Activated T-cell treated with anti-CD3 and anti-CD28 coated beads, Interleukin-2, amount 50 U/mL, for 24 hours (primary cell): ENCODE measurements at regions not wholly inside any gene's neighbourhood (a gene's known extent, or its start where the extent isn't known, plus 50 kb on each side); places are given as distances from the start of the nearest gene placed in this dataset.

Source experiments
- DNase-seq: peaks from one replicate; pipeline ENCODE4 v3.0.0-alpha.2; 2020
- H3K27ac Mint-ChIP-seq: 2 replicates; pipeline ENCODE4 v1.8.0; 2020; ENCODE audit warnings: mild to moderate bottlenecking, mixed read lengths
- H3K27me3 Mint-ChIP-seq: 2 replicates; pipeline ENCODE4 v1.8.0; 2020; ENCODE audit warnings: mixed read lengths
- H3K36me3 Mint-ChIP-seq: 2 replicates; pipeline ENCODE4 v1.8.0; 2020; ENCODE audit warnings: low read depth, mixed read lengths
- H3K4me1 Mint-ChIP-seq: 2 replicates; pipeline ENCODE4 v1.8.0; 2020; ENCODE audit warnings: low read depth, mixed read lengths
- H3K4me3 Mint-ChIP-seq: 2 replicates; pipeline ENCODE4 v1.8.0; 2020; ENCODE audit warnings: mild to moderate bottlenecking, moderate library complexity, mixed read lengths
- H3K9me3 Mint-ChIP-seq: 2 replicates; pipeline ENCODE4 v1.8.0; 2020; ENCODE audit warnings: mixed read lengths

- Mint-ChIP-seq H3K27me3 (no peaks in the 10 kb centered on the region), H3K4me3 (no peak overlapping the region), H3K4me1 (no peaks in the 10 kb centered on the region), H3K27ac (no peak overlapping the region), H3K9me3 (peaks cover 2% of the 10 kb centered on the region), H3K36me3 (no peaks in the 10 kb centered on the region)
- no peak for DNase-seq
Observed at GRCh38 chr5:92889140-92889539, 691.9 kb downstream of the NR2F1-AS1 start.

- H3K27me3 Mint-ChIP-seq, result no peaks in the 10 kb centered on the region
- no peak for DNase-seq
- no peak overlapping the region for H3K27ac Mint-ChIP-seq
- no peaks in the 10 kb centered on the region for H3K4me1 Mint-ChIP-seq
- H3K4me3 Mint-ChIP-seq, result no peak overlapping the region
- H3K36me3 Mint-ChIP-seq, result no peaks in the 10 kb centered on the region
- H3K9me3 Mint-ChIP-seq, result peaks cover 2% of the 10 kb centered on the region
Observed at GRCh38 chr5:92887254-92887653, 693.8 kb downstream of the NR2F1-AS1 start.

- Mint-ChIP-seq H3K27me3 (no peaks in the 10 kb centered on the region), H3K9me3 (peaks cover 2% of the 10 kb centered on the region), H3K4me1 (no peaks in the 10 kb centered on the region), H3K4me3 (no peak overlapping the region), H3K27ac (no peak overlapping the region), H3K36me3 (no peaks in the 10 kb centered on the region)
- DNase-seq, result no peak
Observed at GRCh38 chr5:92886751-92887150, 694.3 kb downstream of the NR2F1-AS1 start.

GRCh38 chr5:92885950-92886349 lies 695.1 kb downstream of the NR2F1-AS1 start:
- no peaks in the 10 kb centered on the region for H3K9me3 Mint-ChIP-seq
- no peak overlapping the region for H3K27ac Mint-ChIP-seq
- H3K27me3 Mint-ChIP-seq, result no peaks in the 10 kb centered on the region
- no peak for DNase-seq
- H3K4me1 Mint-ChIP-seq, result no peaks in the 10 kb centered on the region
- H3K36me3 Mint-ChIP-seq, result no peaks in the 10 kb centered on the region
- H3K4me3 Mint-ChIP-seq, result no peak overlapping the region

GRCh38 chr5:92884469-92884868 lies 696.5 kb downstream of the NR2F1-AS1 start:
- Mint-ChIP-seq H3K27me3 (no peaks in the 10 kb centered on the region), H3K4me3 (no peak overlapping the region), H3K9me3 (no peaks in the 10 kb centered on the region), H3K4me1 (no peaks in the 10 kb centered on the region), H3K36me3 (no peaks in the 10 kb centered on the region), H3K27ac (no peak overlapping the region)
- no peak for DNase-seq

- Mint-ChIP-seq H3K27me3 (no peaks in the 10 kb centered on the region), H3K4me3 (no peak overlapping the region), H3K4me1 (no peaks in the 10 kb centered on the region), H3K9me3 (peaks cover 15% of the 10 kb centered on the region), H3K27ac (no peak overlapping the region), H3K36me3 (no peaks in the 10 kb centered on the region)
- DNase-seq, result no peak
Observed at GRCh38 chr5:92879806-92880543, 701.0 kb downstream of the NR2F1-AS1 start.

- Mint-ChIP-seq H3K4me3 (no peak overlapping the region), H3K9me3 (peaks cover 27% of the 10 kb centered on the region), H3K27ac (no peak overlapping the region), H3K4me1 (no peaks in the 10 kb centered on the region), H3K36me3 (no peaks in the 10 kb centered on the region), H3K27me3 (no peaks in the 10 kb centered on the region)
- DNase-seq, result no peak
Observed at GRCh38 chr5:92874790-92875189, 706.2 kb downstream of the NR2F1-AS1 start.

- no peak for DNase-seq
- Mint-ChIP-seq H3K27ac (no peak overlapping the region), H3K4me3 (no peak overlapping the region), H3K36me3 (no peaks in the 10 kb centered on the region), H3K4me1 (no peaks in the 10 kb centered on the region), H3K9me3 (peaks cover 14% of the 10 kb centered on the region), H3K27me3 (no peaks in the 10 kb centered on the region)
Observed at GRCh38 chr5:92868442-92868841, 712.6 kb downstream of the NR2F1-AS1 start.

GRCh38 chr5:92864591-92864990 lies 716.4 kb downstream of the NR2F1-AS1 start:
- no peak for DNase-seq
- peaks cover 6% of the 10 kb centered on the region for H3K9me3 Mint-ChIP-seq
- no peaks in the 10 kb centered on the region for H3K27me3 Mint-ChIP-seq
- H3K4me1 Mint-ChIP-seq, result no peaks in the 10 kb centered on the region
- H3K4me3 Mint-ChIP-seq, result no peak overlapping the region
- H3K36me3 Mint-ChIP-seq, result no peaks in the 10 kb centered on the region
- H3K27ac Mint-ChIP-seq, result no peak overlapping the region

GRCh38 chr5:92863666-92864065 lies 717.4 kb downstream of the NR2F1-AS1 start:
- H3K27ac Mint-ChIP-seq, result no peak overlapping the region
- DNase-seq, result no peak
- H3K27me3 Mint-ChIP-seq, result no peaks in the 10 kb centered on the region
- no peaks in the 10 kb centered on the region for H3K4me1 Mint-ChIP-seq
- H3K4me3 Mint-ChIP-seq, result no peak overlapping the region
- no peaks in the 10 kb centered on the region for H3K36me3 Mint-ChIP-seq
- peaks cover 4% of the 10 kb centered on the region for H3K9me3 Mint-ChIP-seq

GRCh38 chr5:92861531-92862285 lies 719.3 kb downstream of the NR2F1-AS1 start:
- Mint-ChIP-seq H3K27ac (no peak overlapping the region), H3K36me3 (no peaks in the 10 kb centered on the region), H3K4me1 (no peaks in the 10 kb centered on the region), H3K9me3 (peaks cover 4% of the 10 kb centered on the region), H3K27me3 (no peaks in the 10 kb centered on the region), H3K4me3 (no peak overlapping the region)
- no peak for DNase-seq

- DNase-seq, result no peak
- H3K9me3 Mint-ChIP-seq, result no peaks in the 10 kb centered on the region
- no peaks in the 10 kb centered on the region for H3K27me3 Mint-ChIP-seq
- H3K36me3 Mint-ChIP-seq, result no peaks in the 10 kb centered on the region
- no peaks in the 10 kb centered on the region for H3K4me1 Mint-ChIP-seq
- H3K27ac Mint-ChIP-seq, result no peak overlapping the region
- no peak overlapping the region for H3K4me3 Mint-ChIP-seq
Observed at GRCh38 chr5:92860061-92860460, 721.0 kb downstream of the NR2F1-AS1 start.

GRCh38 chr5:92852219-92852618 lies 728.8 kb downstream of the NR2F1-AS1 start:
- H3K9me3 Mint-ChIP-seq, result no peaks in the 10 kb centered on the region
- H3K36me3 Mint-ChIP-seq, result no peaks in the 10 kb centered on the region
- no peak overlapping the region for H3K4me3 Mint-ChIP-seq
- H3K27ac Mint-ChIP-seq, result no peak overlapping the region
- no peaks in the 10 kb centered on the region for H3K4me1 Mint-ChIP-seq
- no peak for DNase-seq
- H3K27me3 Mint-ChIP-seq, result no peaks in the 10 kb centered on the region

GRCh38 chr5:92850886-92851285 lies 730.1 kb downstream of the NR2F1-AS1 start:
- no peak overlapping the region for H3K4me3 Mint-ChIP-seq
- H3K36me3 Mint-ChIP-seq, result no peaks in the 10 kb centered on the region
- H3K9me3 Mint-ChIP-seq, result no peaks in the 10 kb centered on the region
- H3K27ac Mint-ChIP-seq, result no peak overlapping the region
- H3K27me3 Mint-ChIP-seq, result no peaks in the 10 kb centered on the region
- H3K4me1 Mint-ChIP-seq, result no peaks in the 10 kb centered on the region
- DNase-seq, result no peak

GRCh38 chr5:92849756-92850155 lies 731.3 kb downstream of the NR2F1-AS1 start:
- no peaks in the 10 kb centered on the region for H3K27me3 Mint-ChIP-seq
- H3K27ac Mint-ChIP-seq, result no peak overlapping the region
- DNase-seq, result no peak
- peaks cover 1% of the 10 kb centered on the region for H3K9me3 Mint-ChIP-seq
- H3K4me3 Mint-ChIP-seq, result no peak overlapping the region
- H3K36me3 Mint-ChIP-seq, result no peaks in the 10 kb centered on the region
- no peaks in the 10 kb centered on the region for H3K4me1 Mint-ChIP-seq
